ENCODE measurements at regions not wholly inside any gene's neighbourhood (a gene's known extent, or its start where the extent isn't known, plus 50 kb on each side); places are given as distances from the start of the nearest gene placed in this dataset.

GRCh38 chr7:45469103-45469502 is 105.1 kb upstream of the ADCY1 start:
- DNase-seq (ENCODE audit: low spot score) (no peak), ATAC-seq (no peak)
- Mint-ChIP-seq H3K27me3 (ENCODE audit: insufficient read depth, low read depth, poor library complexity) (peaks cover 1% of the 10 kb centered on the region), H3K4me1 (no peaks in the 10 kb centered on the region), H3K9me3 (peaks cover 30% of the 10 kb centered on the region), H3K27ac (no peak overlapping the region), H3K4me3 (no peak overlapping the region), H3K36me3 (ENCODE audit: low read depth) (peaks cover 12% of the 10 kb centered on the region)
- H3K27me3 ChIP-seq (ENCODE audit: insufficient read depth): no peaks in the 10 kb centered on the region
- H4K20me1 ChIP-seq (replicated peaks; ENCODE audit: insufficient read depth): no peaks in the 10 kb centered on the region
- H2AFZ ChIP-seq: no peak overlapping the region
- H3F3A ChIP-seq (replicated peaks; ENCODE audit: low read depth): no peaks in the 10 kb centered on the region
- TF ChIP-seq CTCF (conservative IDR thresholded peaks at IDR 0.05; ENCODE audit: low read depth in 2 of 2) (no peak), ZNF114 (CRISPR knock-in tag; IDR thresholded peaks at IDR 0.05) (no peak), REST (IDR thresholded peaks at IDR 0.05; ENCODE audit: unreplicated experiment) (no peak)
- no peak overlapping the region for H3K4me2 ChIP-seq
- no peak overlapping the region for H3K4me3 ChIP-seq
- no peak overlapping the region for H3K27ac ChIP-seq (ENCODE audit: low read depth)
- H3K36me3 ChIP-seq (ENCODE audit: insufficient read depth): peaks cover 3% of the 10 kb centered on the region; the same call in 1 of the 2 replicates
- no peaks in the 10 kb centered on the region for H3K79me2 ChIP-seq (replicated peaks; ENCODE audit: insufficient read depth)
- peaks cover 3% of the 10 kb centered on the region; the same call in 1 of the 2 replicates for H3K9me2 ChIP-seq (ENCODE audit: insufficient read depth)
- H3K4me1 ChIP-seq (ENCODE audit: insufficient read depth): no peaks in the 10 kb centered on the region

GRCh38 chr7:45470031-45470430 is 104.1 kb upstream of the ADCY1 start:
- Histone ChIP-seq H3K4me2 (no peak overlapping the region), H3K27ac (ENCODE audit: low read depth) (no peak overlapping the region), H3K4me1 (ENCODE audit: insufficient read depth) (no peaks in the 10 kb centered on the region), H3K9me2 (ENCODE audit: insufficient read depth) (peaks cover 3% of the 10 kb centered on the region; the same call in 1 of the 2 replicates), H3K4me3 (no peak overlapping the region), H3K79me2 (replicated peaks; ENCODE audit: insufficient read depth) (no peaks in the 10 kb centered on the region), H4K20me1 (replicated peaks; ENCODE audit: insufficient read depth) (no peaks in the 10 kb centered on the region), H3K36me3 (ENCODE audit: insufficient read depth) (peaks cover 3% of the 10 kb centered on the region; the same call in 1 of the 2 replicates), H3K27me3 (ENCODE audit: insufficient read depth) (no peaks in the 10 kb centered on the region), H3F3A (replicated peaks; ENCODE audit: low read depth) (no peaks in the 10 kb centered on the region), H2AFZ (no peak overlapping the region)
- peaks cover 30% of the 10 kb centered on the region for H3K9me3 Mint-ChIP-seq
- H3K27ac Mint-ChIP-seq: no peak overlapping the region
- DNase-seq (ENCODE audit: low spot score) (no peak), ATAC-seq (no peak)
- no peak overlapping the region for H3K4me3 Mint-ChIP-seq
- peaks cover 1% of the 10 kb centered on the region for H3K27me3 Mint-ChIP-seq (ENCODE audit: insufficient read depth, low read depth, poor library complexity)
- TF ChIP-seq REST (IDR thresholded peaks at IDR 0.05; ENCODE audit: unreplicated experiment) (no peak), ETS1 (IDR thresholded peaks at IDR 0.05) (no peak), ZNF331 (CRISPR knock-in tag; IDR thresholded peaks at IDR 0.05; ENCODE audit: low read depth) (no peak), EZH2 (IDR thresholded peaks at IDR 0.05; ENCODE audit: low read depth, unreplicated experiment) (no peak)
- peaks cover 12% of the 10 kb centered on the region for H3K36me3 Mint-ChIP-seq (ENCODE audit: low read depth)
- H3K4me1 Mint-ChIP-seq: no peaks in the 10 kb centered on the region

All from GM23338 (cell line).